ENCODE measurements at regions not wholly inside any gene's neighbourhood (a gene's known extent, or its start where the extent isn't known, plus 50 kb on each side); places are given as distances from the start of the nearest gene placed in this dataset.

GRCh38 chr2:7154656-7155055 is 237.4 kb downstream of the RNF144A start:
- Histone ChIP-seq H3K4me3 (no peak overlapping the region), H3K79me2 (ENCODE audit: control insufficient read depth, insufficient read depth, low read length) (no peaks in the 10 kb centered on the region), H2AFZ (ENCODE audit: low read depth, low read length) (no peak overlapping the region), H4K20me1 (replicated peaks; ENCODE audit: control insufficient read depth, insufficient read depth, low read length) (no peaks in the 10 kb centered on the region), H3K9me1 (ENCODE audit: control insufficient read depth, insufficient read depth, low read length) (no peaks in the 10 kb centered on the region), H3K4me2 (ENCODE audit: insufficient read depth, low read length) (no peak overlapping the region), H3K4me1 (replicated peaks in 1 of 2; ENCODE audit: control insufficient read depth in 2 of 2, insufficient read depth in 2 of 2, low read length in 2 of 2) (no peaks in the 10 kb centered on the region), H3K9me3 (replicated peaks; ENCODE audit: control insufficient read depth, insufficient read depth, low read depth, low read length) (no peaks in the 10 kb centered on the region), H3K9ac (ENCODE audit: insufficient read depth in 1 of 2, low read depth in 2 of 2, low read length in 2 of 2) (no peak overlapping the region), H3K36me3 (ENCODE audit: control insufficient read depth, insufficient read depth, low read length) (no peaks in the 10 kb centered on the region), H3K27me3 (ENCODE audit: control insufficient read depth in 2 of 2, insufficient read depth in 2 of 2, low read length in 2 of 2) (no peaks in the 10 kb centered on the region), H3K27ac (ENCODE audit: extremely low read depth, low read depth, low read length) (no peak overlapping the region)
- in situ Hi-C loops (cut with MboI) (no loop called here), intact Hi-C loops (cut with micrococcal nuclease) (no loop called here)
- WGBS (ENCODE audit: insufficient coverage, low coverage, missing lambda C conversion rate), result 0% methylated on average over 1 of the region's 1 CpG
- ChIA-PET POLR2A (no interaction called here), CTCF (ENCODE audit: low intra/inter-chr PET ratio) (no interaction called here)
- TF ChIP-seq BRD9 (IDR thresholded peaks at IDR 0.05; ENCODE audit: low read depth, partially characterized antibody), result no peak
- no peak for TF ChIP-seq ZNF407 (IDR thresholded peaks at IDR 0.05; ENCODE audit: low read depth)
- no peak for TF ChIP-seq HLTF (IDR thresholded peaks at IDR 0.05)
- no peak for TF ChIP-seq GMEB1 (CRISPR knock-in tag; IDR thresholded peaks at IDR 0.05)
- TF ChIP-seq ZKSCAN8 (CRISPR knock-in tag; IDR thresholded peaks at IDR 0.05), result no peak
- TF ChIP-seq PTRF (tag; IDR thresholded peaks at IDR 0.05), result no peak
- TF ChIP-seq ZNF23 (CRISPR knock-in tag; IDR thresholded peaks at IDR 0.05), result no peak
- TF ChIP-seq ADNP (tag; IDR thresholded peaks at IDR 0.05), result no peak
- TF ChIP-seq HINFP (tag; conservative IDR thresholded peaks at IDR 0.05; ENCODE audit: low read depth), result no peak
- no peak for TF ChIP-seq ATF1 (CRISPR knock-in tag; IDR thresholded peaks at IDR 0.05)
- TF ChIP-seq ATF1 (tag; IDR thresholded peaks at IDR 0.05), result no peak
- DNase-seq (ENCODE audit: extremely low read depth in 1 of 4, low spot score in 3 of 4) (no peak), ATAC-seq (no peak), FAIRE-seq (no peak)
- no TSS peak for BruUV-seq (replicated peaks)

Measured in K562 (cell line).